ENCODE measurements at regions not wholly inside any gene's neighbourhood (a gene's known extent, or its start where the extent isn't known, plus 50 kb on each side); places are given as distances from the start of the nearest gene placed in this dataset.

- Histone ChIP-seq H3K4me2 (ENCODE audit: control insufficient read depth, extremely low read depth, insufficient read depth, low read depth, low read length) (no peak overlapping the region), H2AFZ (ENCODE audit: control insufficient read depth, low read length) (no peak overlapping the region), H3K36me3 (ENCODE audit: control insufficient read depth in 2 of 2, extremely low read depth in 1 of 2, insufficient read depth in 2 of 2, low read length in 2 of 2) (no peaks in the 10 kb centered on the region), H4K20me1 (ENCODE audit: control insufficient read depth, extremely low read depth, insufficient read depth, low read length) (no peaks in the 10 kb centered on the region), H3K9me1 (ENCODE audit: control insufficient read depth, extremely low read depth, insufficient read depth, low read length) (no peaks in the 10 kb centered on the region), H3K9me3 (ENCODE audit: control insufficient read depth, low read depth, low read length) (no peaks in the 10 kb centered on the region), H3K9ac (ENCODE audit: control insufficient read depth, extremely low read depth, insufficient read depth, low read length) (no peak overlapping the region), H3K27me3 (ENCODE audit: control insufficient read depth, extremely low read depth, insufficient read depth, low read length) (peaks cover 8% of the 10 kb centered on the region), H3K4me1 (ENCODE audit: control insufficient read depth, extremely low read depth, insufficient read depth, low read length) (peaks cover 3% of the 10 kb centered on the region), H3K79me2 (ENCODE audit: control insufficient read depth, insufficient read depth, low read length) (no peaks in the 10 kb centered on the region), H3K27ac (ENCODE audit: control insufficient read depth, insufficient read depth, low read length) (no peak overlapping the region), H3K4me3 (ENCODE audit: control insufficient read depth in 2 of 3, extremely low read depth in 1 of 3, insufficient read depth in 2 of 3, low read depth in 1 of 3, low read length in 3 of 3) (no peak overlapping the region)
- no peak for TF ChIP-seq EZH2 (IDR thresholded peaks at IDR 0.05; ENCODE audit: low read length)
- no peak for TF ChIP-seq CTCF (optimal IDR thresholded peaks at IDR 0.05 in 1 of 3, IDR thresholded peaks at IDR 0.05 in 1 of 3, conservative IDR thresholded peaks at IDR 0.05 in 1 of 3; ENCODE audit: extremely low read depth in 1 of 3, insufficient read depth in 2 of 3, low read length in 3 of 3)
- DNase-seq (ENCODE audit: low read depth, low spot score) (no peak), FAIRE-seq (no peak)
- dilution Hi-C loops (cut with MboI; ENCODE audit: extremely low pct_ligation_motif_present, low sequenced_read_pairs): no loop called here
Observed at GRCh38 chr1:29669158-29669871, 433.0 kb downstream of the PTPRU start.

GRCh38 chr1:29668551-29669157, 432.3 kb downstream of the PTPRU start:
- no peaks in the 10 kb centered on the region for H3K4me1 ChIP-seq (ENCODE audit: control insufficient read depth, extremely low read depth, insufficient read depth, low read length)
- FAIRE-seq: no peak
- H3K27ac ChIP-seq (ENCODE audit: control insufficient read depth, insufficient read depth, low read length): no peak overlapping the region
- peaks cover 8% of the 10 kb centered on the region for H3K27me3 ChIP-seq (ENCODE audit: control insufficient read depth, extremely low read depth, insufficient read depth, low read length)
- H4K20me1 ChIP-seq (ENCODE audit: control insufficient read depth, extremely low read depth, insufficient read depth, low read length): no peaks in the 10 kb centered on the region
- H3K4me2 ChIP-seq (ENCODE audit: control insufficient read depth, extremely low read depth, insufficient read depth, low read depth, low read length): no peak overlapping the region
- H3K9ac ChIP-seq (ENCODE audit: control insufficient read depth, extremely low read depth, insufficient read depth, low read length): no peak overlapping the region
- H3K9me3 ChIP-seq (ENCODE audit: control insufficient read depth, low read depth, low read length): no peaks in the 10 kb centered on the region
- no peaks in the 10 kb centered on the region for H3K79me2 ChIP-seq (ENCODE audit: control insufficient read depth, insufficient read depth, low read length)
- no peak overlapping the region for H3K4me3 ChIP-seq (ENCODE audit: control insufficient read depth in 2 of 3, extremely low read depth in 1 of 3, insufficient read depth in 2 of 3, low read depth in 1 of 3, low read length in 3 of 3)
- no peaks in the 10 kb centered on the region for H3K9me1 ChIP-seq (ENCODE audit: control insufficient read depth, extremely low read depth, insufficient read depth, low read length)
- no peak overlapping the region for H2AFZ ChIP-seq (ENCODE audit: control insufficient read depth, low read length)
- DNase-seq (ENCODE audit: low read depth, low spot score): no peak
- dilution Hi-C loops (cut with MboI; ENCODE audit: extremely low pct_ligation_motif_present, low sequenced_read_pairs): no loop called here
- TF ChIP-seq EZH2 (IDR thresholded peaks at IDR 0.05; ENCODE audit: low read length) (no peak), CTCF (optimal IDR thresholded peaks at IDR 0.05 in 1 of 3, IDR thresholded peaks at IDR 0.05 in 1 of 3, conservative IDR thresholded peaks at IDR 0.05 in 1 of 3; ENCODE audit: extremely low read depth in 1 of 3, insufficient read depth in 2 of 3, low read length in 3 of 3) (no peak)
- no peaks in the 10 kb centered on the region for H3K36me3 ChIP-seq (ENCODE audit: control insufficient read depth in 2 of 2, extremely low read depth in 1 of 2, insufficient read depth in 2 of 2, low read length in 2 of 2)

Data from keratinocyte (primary cell).